Umbilical cord (tissue), 1 donor: ENCODE measurements at regions not wholly inside any gene's neighbourhood (a gene's known extent, or its start where the extent isn't known, plus 50 kb on each side); places are given as distances from the start of the nearest gene placed in this dataset.

Experiments
- DNase-seq: peaks from one replicate; pipeline ENCODE4 v3.0.0-alpha.2; 2015; ENCODE audit warnings: low spot score

GRCh38 chr13:73850104-73850873, 283.9 kb downstream of the KLF12 start:
- DNase-seq: no peak

- DNase-seq: no peak
Measured at GRCh38 chr13:73849292-73849691, 284.9 kb downstream of the KLF12 start.

GRCh38 chr13:73844986-73845385, 289.2 kb downstream of the KLF12 start:
- DNase-seq: no peak

- DNase-seq: no peak
Measured at GRCh38 chr13:73842626-73843025, 291.6 kb downstream of the KLF12 start.

GRCh38 chr13:73842184-73842583, 292.0 kb downstream of the KLF12 start:
- no peak for DNase-seq

- DNase-seq: no peak
Measured at GRCh38 chr13:73837147-73837546, 297.1 kb downstream of the KLF12 start.

GRCh38 chr13:73835138-73835721, 299.0 kb downstream of the KLF12 start:
- peak; percentile 47 for DNase-seq

- DNase-seq: no peak
Measured at GRCh38 chr13:73833325-73834070, 300.7 kb downstream of the KLF12 start.

- no peak for DNase-seq
Measured at GRCh38 chr13:73832825-73833224, 301.4 kb downstream of the KLF12 start.

- no peak for DNase-seq
Measured at GRCh38 chr13:73832128-73832588, 302.0 kb downstream of the KLF12 start.

- DNase-seq: no peak
Measured at GRCh38 chr13:73829416-73829815, 304.8 kb downstream of the KLF12 start.

GRCh38 chr13:73828811-73829210, 305.4 kb downstream of the KLF12 start:
- no peak for DNase-seq

GRCh38 chr13:73827434-73827833, 306.8 kb downstream of the KLF12 start:
- DNase-seq: no peak

- no peak for DNase-seq
Measured at GRCh38 chr13:73825143-73825542, 309.1 kb downstream of the KLF12 start.

- DNase-seq: no peak
Measured at GRCh38 chr13:73822668-73823592, 311.3 kb downstream of the KLF12 start.

GRCh38 chr13:73820688-73821087, 313.5 kb downstream of the KLF12 start:
- DNase-seq: no peak

- DNase-seq: no peak
Measured at GRCh38 chr13:73820285-73820684, 313.9 kb downstream of the KLF12 start.

- no peak for DNase-seq
Measured at GRCh38 chr13:73819711-73820110, 314.5 kb downstream of the KLF12 start.

GRCh38 chr13:73816702-73817101, 317.5 kb downstream of the KLF12 start:
- DNase-seq: no peak

- no peak for DNase-seq
Measured at GRCh38 chr13:73815796-73816195, 318.4 kb downstream of the KLF12 start.

- DNase-seq: peak; percentile 68
Measured at GRCh38 chr13:73810647-73811046, 323.6 kb downstream of the KLF12 start.

GRCh38 chr13:73809561-73809960, 324.6 kb downstream of the KLF12 start:
- no peak for DNase-seq
